Breast epithelium (tissue), 3 donors: ENCODE measurements at regions not wholly inside any gene's neighbourhood (a gene's known extent, or its start where the extent isn't known, plus 50 kb on each side); places are given as distances from the start of the nearest gene placed in this dataset.

ENCODE experiments used
- POLR2A ChIP-seq: fragments of 450-650 bp; IDR thresholded peaks from one replicate; pipeline ENCODE4 v1.6.1; 2016; ENCODE audit warnings: antibody characterized with exemption, mild to moderate bottlenecking, moderate library complexity
- POLR2AphosphoS5 ChIP-seq, 3 donors: sonication (generic); formaldehyde crosslinking; IDR thresholded peaks; one replicate each; pipeline ENCODE4 v1.6.1; 2017; ENCODE audit warnings: antibody characterized with exemption in 3 of 3
- TF ChIP-seq, protein P1 (sequence below), 3 donors: fragments of 450-650 bp; IDR thresholded peaks; one replicate each; pipeline ENCODE4 v1.5.1; 2016 to 2017; ENCODE audit warnings: antibody characterized with exemption in 3 of 3, mild to moderate bottlenecking in 3 of 3, moderate library complexity in 3 of 3

DNA sequence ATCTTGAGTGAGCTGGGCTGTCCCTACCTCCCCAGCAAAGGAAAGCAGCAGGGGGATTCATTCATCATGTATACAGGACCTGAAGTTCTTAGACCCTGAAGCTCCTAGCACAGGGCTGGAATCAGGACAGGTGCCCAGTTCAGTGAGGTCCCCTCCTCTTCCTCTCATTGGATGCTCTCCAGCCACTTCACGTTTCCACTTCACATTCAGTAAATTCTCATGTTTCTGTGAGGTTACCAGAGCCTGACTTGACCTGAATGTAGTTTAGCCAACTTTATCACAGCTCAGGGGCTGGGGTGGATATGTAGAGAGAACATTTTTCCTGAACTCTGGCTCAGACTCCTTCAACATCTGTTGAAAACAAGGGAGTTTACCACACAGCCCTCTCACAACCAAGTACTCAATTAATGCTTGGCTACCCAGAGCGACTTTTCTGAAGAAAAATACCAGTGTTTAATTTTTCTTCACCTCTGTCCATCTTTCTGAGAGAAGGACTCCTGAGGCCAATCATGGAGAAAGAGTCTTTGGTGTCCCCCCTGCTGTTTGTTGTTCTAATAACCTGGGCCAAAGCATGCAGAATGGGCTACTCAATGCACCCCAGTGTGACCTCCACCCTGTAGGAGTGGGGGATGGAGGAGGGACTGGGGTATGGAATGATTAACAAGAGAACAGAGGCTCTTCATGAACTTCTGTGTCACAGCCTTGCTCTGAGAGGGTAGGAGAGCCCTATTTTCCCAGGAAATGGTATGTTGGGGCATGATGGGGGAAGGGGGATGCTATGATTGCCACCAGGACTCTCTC, 108.3 kb upstream of the FGGY start:
- TF ChIP-seq, protein P1, sequence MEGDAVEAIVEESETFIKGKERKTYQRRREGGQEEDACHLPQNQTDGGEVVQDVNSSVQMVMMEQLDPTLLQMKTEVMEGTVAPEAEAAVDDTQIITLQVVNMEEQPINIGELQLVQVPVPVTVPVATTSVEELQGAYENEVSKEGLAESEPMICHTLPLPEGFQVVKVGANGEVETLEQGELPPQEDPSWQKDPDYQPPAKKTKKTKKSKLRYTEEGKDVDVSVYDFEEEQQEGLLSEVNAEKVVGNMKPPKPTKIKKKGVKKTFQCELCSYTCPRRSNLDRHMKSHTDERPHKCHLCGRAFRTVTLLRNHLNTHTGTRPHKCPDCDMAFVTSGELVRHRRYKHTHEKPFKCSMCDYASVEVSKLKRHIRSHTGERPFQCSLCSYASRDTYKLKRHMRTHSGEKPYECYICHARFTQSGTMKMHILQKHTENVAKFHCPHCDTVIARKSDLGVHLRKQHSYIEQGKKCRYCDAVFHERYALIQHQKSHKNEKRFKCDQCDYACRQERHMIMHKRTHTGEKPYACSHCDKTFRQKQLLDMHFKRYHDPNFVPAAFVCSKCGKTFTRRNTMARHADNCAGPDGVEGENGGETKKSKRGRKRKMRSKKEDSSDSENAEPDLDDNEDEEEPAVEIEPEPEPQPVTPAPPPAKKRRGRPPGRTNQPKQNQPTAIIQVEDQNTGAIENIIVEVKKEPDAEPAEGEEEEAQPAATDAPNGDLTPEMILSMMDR (IDR thresholded peaks at IDR 0.05): no peak
- TF ChIP-seq POLR2AphosphoS5 (IDR thresholded peaks at IDR 0.05) (no peak), POLR2A (no peak)
